PC-3 (cell line): ENCODE measurements at regions not wholly inside any gene's neighbourhood (a gene's known extent, or its start where the extent isn't known, plus 50 kb on each side); places are given as distances from the start of the nearest gene placed in this dataset.
"Not testable (repeated sequence)": the region's sequence is repeated elsewhere in the genome, so short reads cannot be mapped to it uniquely, and the experiment has no call there.

Experiments
- ATAC-seq: fragments of 200-7000 bp; cut with Tn5 transposase; 2 replicates; pipeline ENCODE4 v1.9.1; 2020; ENCODE audit warnings: mild to moderate bottlenecking, moderate library complexity
- BruUV-seq: library from RNA; stranded (reverse); fragments of 400-500 nt; replicated peaks from 2 replicates; lab custom pipeline; 2021; lab: Mats Ljungman, UMichigan
- CTCF ChIA-PET: fragments of 300-600 bp; sonication (Branson Sonifier 250); formaldehyde crosslinking; loops from one replicate; lab custom pipeline; 2022; ENCODE audit warnings: antibody characterized with exemption; lab: Charles Lee
- POLR2A ChIA-PET: fragments of 300-600 bp; sonication (Branson Sonifier 250); formaldehyde crosslinking; loops from one replicate; lab custom pipeline; 2022; ENCODE audit warnings: antibody characterized with exemption; ENCODE audit not compliant: unreplicated experiment; lab: Charles Lee
- DNase-seq: peaks from one replicate; pipeline ENCODE4 v3.0.0-alpha.2; 2015
- H2AFZ ChIP-seq: fragments of 300-600 bp; sonication (generic); 2 replicates; pipeline ENCODE4 v1.6.0; 2016; ENCODE audit warnings: antibody characterized with exemption, low read length
- H3F3A ChIP-seq: fragments of 300-600 bp; sonication (generic); one replicate; pipeline ENCODE4 v1.6.0; 2017; ENCODE audit warnings: antibody characterized with exemption, low read length, control low read depth, mild to moderate bottlenecking; ENCODE audit not compliant: unreplicated experiment
- H3K27ac ChIP-seq: fragments of 300-600 bp; sonication (generic); 2 replicates; pipeline ENCODE4 v1.5.1; 2016; ENCODE audit warnings: mild to moderate bottlenecking, low read length
- H3K27me3 ChIP-seq: fragments of 300-600 bp; sonication (generic); 2 replicates; pipeline ENCODE4 v1.6.1; 2016; ENCODE audit warnings: low read length, mixed read lengths
- H3K36me3 ChIP-seq: fragments of 300-600 bp; sonication (generic); 2 replicates; pipeline ENCODE4 v1.6.1; 2016; ENCODE audit warnings: low read depth, mixed run types, low read length, mixed read lengths
- H3K4me1 ChIP-seq: fragments of 300-600 bp; sonication (generic); 2 replicates; pipeline ENCODE4 v1.5.1; 2016; ENCODE audit warnings: low read length; ENCODE audit not compliant: insufficient read depth
- H3K4me2 ChIP-seq: fragments of 300-600 bp; sonication (generic); 2 replicates; pipeline ENCODE4 v1.6.0; 2016; ENCODE audit warnings: low read length
- H3K4me3 ChIP-seq: fragments of 300-600 bp; sonication (generic); 2 replicates; pipeline ENCODE4 v1.5.1; 2016; ENCODE audit warnings: mild to moderate bottlenecking, low read length, mixed read lengths
- H3K79me2 ChIP-seq: fragments of 300-600 bp; sonication (generic); 2 replicates; pipeline ENCODE4 v1.6.1; 2017; ENCODE audit warnings: low read length, mixed read lengths
- H3K9ac ChIP-seq: fragments of 300-600 bp; sonication (generic); 2 replicates; pipeline ENCODE4 v1.6.0; 2016; ENCODE audit warnings: mild to moderate bottlenecking, low read length
- H3K9me2 ChIP-seq: fragments of 300-600 bp; sonication (generic); replicated peaks from 2 replicates; pipeline ENCODE4 v1.6.1; 2016; ENCODE audit warnings: mixed run types, low read length, mixed read lengths
- H3K9me3 ChIP-seq: fragments of 300-600 bp; sonication (generic); 2 replicates; pipeline ENCODE4 v1.6.1; 2016; ENCODE audit warnings: low read length, mixed read lengths
- H4K20me1 ChIP-seq: fragments of 300-600 bp; sonication (generic); 2 replicates; pipeline ENCODE4 v1.6.1; 2016; ENCODE audit warnings: low read length, mixed read lengths
- EZH2 ChIP-seq: fragments of 300-600 bp; sonication (generic); IDR thresholded peaks from one replicate; pipeline ENCODE4 v1.6.1; 2017; ENCODE audit warnings: antibody characterized with exemption, mild to moderate bottlenecking, low read length; ENCODE audit not compliant: unreplicated experiment
- EZH2phosphoT487 ChIP-seq: fragments of 300-600 bp; sonication (generic); IDR thresholded peaks from 2 replicates; pipeline ENCODE4 v1.6.1; 2018; ENCODE audit warnings: mild to moderate bottlenecking, antibody characterized with exemption, low read length, borderline replicate concordance
- intact Hi-C: fragments of 100-400 bp; cut with micrococcal nuclease; formaldehyde crosslinking; loops from 2 replicates; pipeline ENCODE4 v1.9.0; 2023
- TF ChIP-seq, protein P1 (sequence below): fragments of 300-600 bp; sonication (generic); conservative IDR thresholded peaks from 2 replicates; pipeline ENCODE4 v1.5.1; 2017; ENCODE audit warnings: antibody characterized with exemption, low read depth, mild to moderate bottlenecking, low read length

DNA sequence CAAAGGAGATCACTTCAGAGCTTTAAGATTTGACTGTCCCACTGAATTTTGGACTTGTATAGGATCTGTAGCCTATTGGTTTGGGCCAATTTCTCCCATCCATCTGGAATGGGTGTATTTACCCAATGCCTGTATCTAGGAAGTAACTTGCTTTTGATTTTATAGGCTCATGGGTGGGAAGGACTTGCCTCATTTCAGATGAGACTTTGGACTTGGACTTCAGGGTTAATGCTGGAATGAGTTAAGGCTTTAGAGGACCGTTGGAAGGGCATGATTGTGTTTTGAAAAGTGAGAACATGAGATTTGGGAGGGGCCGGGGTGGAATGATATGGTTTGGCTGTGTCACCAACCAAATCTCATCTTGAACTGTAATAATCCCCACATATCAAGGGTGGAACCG is 73.8 kb downstream of the ZNF518B start:
- TF ChIP-seq, protein P1, sequence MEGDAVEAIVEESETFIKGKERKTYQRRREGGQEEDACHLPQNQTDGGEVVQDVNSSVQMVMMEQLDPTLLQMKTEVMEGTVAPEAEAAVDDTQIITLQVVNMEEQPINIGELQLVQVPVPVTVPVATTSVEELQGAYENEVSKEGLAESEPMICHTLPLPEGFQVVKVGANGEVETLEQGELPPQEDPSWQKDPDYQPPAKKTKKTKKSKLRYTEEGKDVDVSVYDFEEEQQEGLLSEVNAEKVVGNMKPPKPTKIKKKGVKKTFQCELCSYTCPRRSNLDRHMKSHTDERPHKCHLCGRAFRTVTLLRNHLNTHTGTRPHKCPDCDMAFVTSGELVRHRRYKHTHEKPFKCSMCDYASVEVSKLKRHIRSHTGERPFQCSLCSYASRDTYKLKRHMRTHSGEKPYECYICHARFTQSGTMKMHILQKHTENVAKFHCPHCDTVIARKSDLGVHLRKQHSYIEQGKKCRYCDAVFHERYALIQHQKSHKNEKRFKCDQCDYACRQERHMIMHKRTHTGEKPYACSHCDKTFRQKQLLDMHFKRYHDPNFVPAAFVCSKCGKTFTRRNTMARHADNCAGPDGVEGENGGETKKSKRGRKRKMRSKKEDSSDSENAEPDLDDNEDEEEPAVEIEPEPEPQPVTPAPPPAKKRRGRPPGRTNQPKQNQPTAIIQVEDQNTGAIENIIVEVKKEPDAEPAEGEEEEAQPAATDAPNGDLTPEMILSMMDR, result no peak
- TF ChIP-seq EZH2phosphoT487 (no peak), EZH2 (no peak)
- ChIA-PET POLR2A (no interaction called here), CTCF (no interaction called here)
- intact Hi-C loops, result no loop called here
- DNase-seq (no peak), ATAC-seq (no peak)
- BruUV-seq, result no TSS peak
- no peaks in the 10 kb centered on the region for H3K27me3 ChIP-seq
- no peak overlapping the region for H3K27ac ChIP-seq
- no peaks in the 10 kb centered on the region for H4K20me1 ChIP-seq
- H3K36me3 ChIP-seq, result no peaks in the 10 kb centered on the region
- no peaks in the 10 kb centered on the region for H3K79me2 ChIP-seq
- H3K4me2 ChIP-seq, result no peak overlapping the region
- no peaks in the 10 kb centered on the region for H3K4me1 ChIP-seq
- no peak overlapping the region for H3K9ac ChIP-seq
- no peak overlapping the region for H2AFZ ChIP-seq
- H3K4me3 ChIP-seq, result no peak overlapping the region
- H3K9me3 ChIP-seq, result no peaks in the 10 kb centered on the region
- H3K9me2 ChIP-seq, result no peaks in the 10 kb centered on the region
- H3F3A ChIP-seq, result no peaks in the 10 kb centered on the region

DNA sequence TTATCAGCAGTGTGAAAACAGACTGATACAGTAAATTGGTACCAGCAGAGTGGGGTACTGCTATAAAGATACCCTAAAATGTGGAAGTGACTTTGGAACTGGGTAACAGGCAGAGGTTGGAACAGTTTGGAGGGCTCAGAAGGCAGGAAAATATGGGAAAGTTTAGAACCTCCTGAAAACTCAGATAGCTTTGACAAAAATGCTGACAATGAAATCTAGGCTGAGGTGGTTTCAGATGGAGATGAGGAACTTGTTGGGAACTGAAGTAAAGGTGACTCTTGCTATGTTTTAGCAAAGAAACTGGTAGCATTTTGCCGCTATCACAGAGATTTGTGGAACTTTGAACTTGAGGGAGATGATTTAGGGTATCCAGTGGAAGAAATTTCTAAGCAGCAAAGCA is 75.1 kb downstream of the ZNF518B start:
- H3K9me2 ChIP-seq, H3K9ac ChIP-seq, H3K36me3 ChIP-seq, H3K9me3 ChIP-seq, H3F3A ChIP-seq, H3K27me3 ChIP-seq, CTCF ChIA-PET, ATAC-seq, H2AFZ ChIP-seq, H3K79me2 ChIP-seq, H3K27ac ChIP-seq, H3K4me3 ChIP-seq, intact Hi-C loops, H4K20me1 ChIP-seq, H3K4me2 ChIP-seq, DNase-seq, H3K4me1 ChIP-seq, POLR2A ChIA-PET, BruUV-seq: not testable (repeated sequence)

DNA sequence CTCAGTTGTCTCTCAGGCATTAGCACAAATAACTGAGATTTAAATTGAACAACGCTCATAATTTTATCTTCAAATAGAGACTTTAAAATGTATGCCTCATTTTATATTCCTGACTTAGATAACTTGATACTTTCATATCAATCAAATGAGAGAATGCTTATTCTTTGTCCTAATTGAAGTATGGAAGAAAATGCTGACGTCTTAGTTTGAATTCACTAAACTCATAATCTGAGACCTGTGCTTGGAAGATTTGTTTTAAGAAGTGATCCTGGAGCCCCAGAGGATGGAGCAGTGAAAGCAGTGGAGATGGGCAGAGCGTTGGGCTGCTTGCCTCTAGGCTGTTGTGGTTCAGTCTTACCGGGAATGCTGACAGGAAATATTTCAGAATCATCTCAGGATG is 76.1 kb downstream of the ZNF518B start:
- no peak overlapping the region for H3K27ac ChIP-seq
- H4K20me1 ChIP-seq, result no peaks in the 10 kb centered on the region
- H3K4me2 ChIP-seq, result no peak overlapping the region
- H3K9me3 ChIP-seq, result no peaks in the 10 kb centered on the region
- BruUV-seq, result no TSS peak
- no peaks in the 10 kb centered on the region for H3K9me2 ChIP-seq
- no peaks in the 10 kb centered on the region for H3F3A ChIP-seq
- no peaks in the 10 kb centered on the region for H3K27me3 ChIP-seq
- POLR2A ChIA-PET, result no interaction called here
- TF ChIP-seq, protein P1, result no peak
- TF ChIP-seq EZH2 (no peak), EZH2phosphoT487 (no peak)
- no peak overlapping the region for H3K4me3 ChIP-seq
- no peaks in the 10 kb centered on the region for H3K36me3 ChIP-seq
- H2AFZ ChIP-seq, result no peak overlapping the region
- no peak for ATAC-seq
- intact Hi-C loops, result no loop called here
- no peaks in the 10 kb centered on the region for H3K79me2 ChIP-seq
- H3K4me1 ChIP-seq, result no peaks in the 10 kb centered on the region
- H3K9ac ChIP-seq, result no peak overlapping the region
- CTCF ChIA-PET, result no interaction called here
- DNase-seq, result no peak
